Erythroblast (primary cell): ENCODE measurements at regions not wholly inside any gene's neighbourhood (a gene's known extent, or its start where the extent isn't known, plus 50 kb on each side); places are given as distances from the start of the nearest gene placed in this dataset.

Source experiments
- GATA1 ChIP-seq: IDR thresholded peaks from 2 replicates; pipeline ENCODE4 v1.6.1; 2011; ENCODE audit warnings: low read depth, mild to moderate bottlenecking, control low read depth, low read length, moderate library complexity
- POLR2A ChIP-seq: IDR thresholded peaks from 2 replicates; pipeline ENCODE4 v1.6.1; 2011; ENCODE audit warnings: mild to moderate bottlenecking, low read length

DNA sequence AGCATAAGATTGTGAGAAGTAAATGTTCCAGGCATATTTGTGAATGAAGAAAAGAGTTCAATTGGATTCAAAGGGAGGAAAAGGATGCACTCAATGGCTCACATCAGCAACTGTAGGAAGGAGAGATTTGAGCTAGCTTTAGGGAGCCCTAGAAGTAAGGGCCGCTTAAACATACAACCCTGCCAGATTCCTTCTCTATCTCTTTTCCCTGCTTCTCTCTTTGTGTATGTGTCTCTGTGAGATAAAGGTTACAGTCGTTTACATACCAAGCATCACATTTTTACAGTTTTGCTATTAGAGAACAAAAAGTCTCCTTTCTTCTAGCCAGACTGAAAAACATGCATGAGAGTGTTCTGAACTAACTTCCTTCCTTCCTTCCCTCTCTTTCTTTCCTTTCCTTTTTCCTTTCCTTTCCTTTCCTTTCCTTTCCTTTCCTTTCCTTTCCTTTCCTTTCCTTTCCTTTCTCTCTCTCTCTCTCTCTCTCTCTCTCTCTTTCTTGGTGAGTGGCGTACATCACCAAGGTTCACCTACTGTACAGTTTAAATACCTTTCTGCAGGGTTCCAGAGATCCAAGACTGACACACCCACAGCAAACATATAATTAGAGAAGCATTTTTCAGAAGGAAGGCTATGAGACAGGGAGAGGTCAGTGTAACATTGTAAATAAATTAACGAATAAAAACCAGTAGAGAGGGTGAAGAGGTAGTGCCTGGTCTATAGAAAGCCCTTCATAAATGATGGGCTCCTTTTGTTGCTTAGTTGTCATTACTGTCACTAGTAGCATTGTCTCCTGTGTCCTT is 240.4 kb downstream of the ARL4A start:
- TF ChIP-seq POLR2A (no peak), GATA1 (no peak)
